GM23248 (cell line): ENCODE measurements at regions not wholly inside any gene's neighbourhood (a gene's known extent, or its start where the extent isn't known, plus 50 kb on each side); places are given as distances from the start of the nearest gene placed in this dataset.

Experiments
- EZH2 ChIP-seq: fragments of 200-600 bp; sonication (generic); IDR thresholded peaks from 2 replicates; pipeline ENCODE4 v1.6.1; 2018; ENCODE audit warnings: antibody characterized with exemption, mild to moderate bottlenecking; ENCODE audit not compliant: insufficient read depth, poor library complexity, severe bottlenecking
- EZH2phosphoT487 ChIP-seq: fragments of 200-600 bp; sonication (generic); IDR thresholded peaks from 2 replicates; pipeline ENCODE4 v1.6.1; 2018; ENCODE audit warnings: antibody characterized with exemption, moderate library complexity, mild to moderate bottlenecking, low read depth; ENCODE audit not compliant: insufficient read depth

DNA sequence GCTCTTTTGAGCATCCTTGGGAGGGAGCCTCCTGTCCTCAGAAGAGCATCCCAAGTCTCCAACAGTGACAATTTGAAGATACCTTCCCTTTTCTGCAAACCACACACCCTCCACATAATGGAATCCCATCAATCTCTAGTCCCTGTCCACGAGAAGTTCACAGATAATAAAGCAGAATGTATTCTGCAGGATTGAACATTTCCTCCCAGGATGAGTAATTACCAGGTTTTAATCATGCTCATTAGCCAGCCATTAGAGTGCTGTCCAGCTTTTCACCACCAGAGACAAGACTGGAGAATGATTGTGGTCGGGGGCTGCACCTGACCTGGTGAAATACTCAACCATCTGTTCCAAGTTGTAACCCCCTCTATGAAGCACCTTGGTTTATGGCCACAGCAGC, 958.6 kb downstream of the KCNMA1 start:
- no peak for TF ChIP-seq EZH2phosphoT487
- TF ChIP-seq EZH2, result no peak
